ENCODE measurements at regions not wholly inside any gene's neighbourhood (a gene's known extent, or its start where the extent isn't known, plus 50 kb on each side); places are given as distances from the start of the nearest gene placed in this dataset.

GRCh38 chr6:118736440-118736839 is 85.0 kb upstream of the CEP85L start:
- no peak overlapping the region for H3K4me2 ChIP-seq (ENCODE audit: low read length)
- no peaks in the 10 kb centered on the region for H3K79me2 ChIP-seq
- H3K4me3 ChIP-seq (ENCODE audit: low read depth, low read length), result no peak overlapping the region
- peaks cover 5% of the 10 kb centered on the region for H3K4me1 ChIP-seq
- H3K9ac ChIP-seq, result no peak overlapping the region
- H2AFZ ChIP-seq, result no peak overlapping the region
- H3K36me3 ChIP-seq (ENCODE audit: control insufficient read depth, insufficient read depth, low read length), result no peaks in the 10 kb centered on the region
- H3K9me3 ChIP-seq (ENCODE audit: control insufficient read depth, low read length), result no peaks in the 10 kb centered on the region
- H3K27me3 ChIP-seq (ENCODE audit: control insufficient read depth, insufficient read depth, low read length), result no peaks in the 10 kb centered on the region
- TF ChIP-seq CTCF (IDR thresholded peaks at IDR 0.05), result no peak
- H3K27ac ChIP-seq, result no peak overlapping the region

- no peaks in the 10 kb centered on the region for H3K9me3 ChIP-seq (ENCODE audit: control insufficient read depth, low read length)
- H3K79me2 ChIP-seq, result no peaks in the 10 kb centered on the region
- TF ChIP-seq CTCF (IDR thresholded peaks at IDR 0.05), result peak; percentile 56
- H3K4me3 ChIP-seq (ENCODE audit: low read depth, low read length), result no peak overlapping the region
- peak overlapping the region; percentile 29 for H2AFZ ChIP-seq
- H3K4me1 ChIP-seq, result peaks cover 5% of the 10 kb centered on the region
- no peaks in the 10 kb centered on the region for H3K27me3 ChIP-seq (ENCODE audit: control insufficient read depth, insufficient read depth, low read length)
- H3K9ac ChIP-seq, result no peak overlapping the region
- no peak overlapping the region for H3K27ac ChIP-seq
- H3K36me3 ChIP-seq (ENCODE audit: control insufficient read depth, insufficient read depth, low read length), result no peaks in the 10 kb centered on the region
- no peak overlapping the region for H3K4me2 ChIP-seq (ENCODE audit: low read length)
These were observed 83.9 kb upstream of the CEP85L start for GRCh38 chr6:118735320-118735719.

- no peak for TF ChIP-seq CTCF (IDR thresholded peaks at IDR 0.05)
- no peaks in the 10 kb centered on the region for H3K36me3 ChIP-seq (ENCODE audit: control insufficient read depth, insufficient read depth, low read length)
These were observed 74.6 kb upstream of the CEP85L start for GRCh38 chr6:118725944-118726343.

GRCh38 chr6:118724211-118724610 is 72.8 kb upstream of the CEP85L start:
- Histone ChIP-seq H3K79me2 (no peaks in the 10 kb centered on the region), H3K4me2 (ENCODE audit: low read length) (peak overlapping the region; percentile 27), H3K4me3 (ENCODE audit: low read depth, low read length) (no peak overlapping the region), H3K27me3 (ENCODE audit: control insufficient read depth, insufficient read depth, low read length) (no peaks in the 10 kb centered on the region), H3K9ac (no peak overlapping the region), H3K36me3 (ENCODE audit: control insufficient read depth, insufficient read depth, low read length) (no peaks in the 10 kb centered on the region), H3K27ac (no peak overlapping the region), H3K9me3 (ENCODE audit: control insufficient read depth, low read length) (no peaks in the 10 kb centered on the region), H2AFZ (peak overlapping the region; percentile 56), H3K4me1 (peaks cover 8% of the 10 kb centered on the region)
- no peak for TF ChIP-seq CTCF (IDR thresholded peaks at IDR 0.05)

More at GRCh38 chr6:118725944-118726343, 74.6 kb upstream of the CEP85L start:
- no peaks in the 10 kb centered on the region for H3K27me3 ChIP-seq (ENCODE audit: control insufficient read depth, insufficient read depth, low read length)
- H3K27ac ChIP-seq, result no peak overlapping the region
- H3K79me2 ChIP-seq, result no peaks in the 10 kb centered on the region
- H3K9ac ChIP-seq, result no peak overlapping the region
- H3K4me2 ChIP-seq (ENCODE audit: low read length), result no peak overlapping the region
- no peaks in the 10 kb centered on the region for H3K9me3 ChIP-seq (ENCODE audit: control insufficient read depth, low read length)
- H3K4me1 ChIP-seq, result peaks cover 8% of the 10 kb centered on the region
- no peak overlapping the region for H2AFZ ChIP-seq
- H3K4me3 ChIP-seq (ENCODE audit: low read depth, low read length), result no peak overlapping the region
